ENCODE measurements at regions not wholly inside any gene's neighbourhood (a gene's known extent, or its start where the extent isn't known, plus 50 kb on each side); places are given as distances from the start of the nearest gene placed in this dataset.

- TF ChIP-seq CTCF (IDR thresholded peaks at IDR 0.05) (no peak), POLR2A (IDR thresholded peaks at IDR 0.05) (no peak)
These were observed 151.6 kb upstream of the ASIC2 start for GRCh38 chr17:33444731-33445130.
